MM.1S (cell line): ENCODE measurements at regions not wholly inside any gene's neighbourhood (a gene's known extent, or its start where the extent isn't known, plus 50 kb on each side); places are given as distances from the start of the nearest gene placed in this dataset.

Source experiments
- EZH2phosphoT487 ChIP-seq: fragments of 300-600 bp; sonication (generic); IDR thresholded peaks from 2 replicates; pipeline ENCODE4 v1.6.1; 2018; ENCODE audit warnings: antibody characterized with exemption, low read length
- TF ChIP-seq, protein P1 (sequence below): fragments of 300-600 bp; sonication (generic); IDR thresholded peaks from 2 replicates; pipeline ENCODE4 v1.5.1; 2016; ENCODE audit warnings: antibody characterized with exemption, low read length, mixed read lengths

DNA sequence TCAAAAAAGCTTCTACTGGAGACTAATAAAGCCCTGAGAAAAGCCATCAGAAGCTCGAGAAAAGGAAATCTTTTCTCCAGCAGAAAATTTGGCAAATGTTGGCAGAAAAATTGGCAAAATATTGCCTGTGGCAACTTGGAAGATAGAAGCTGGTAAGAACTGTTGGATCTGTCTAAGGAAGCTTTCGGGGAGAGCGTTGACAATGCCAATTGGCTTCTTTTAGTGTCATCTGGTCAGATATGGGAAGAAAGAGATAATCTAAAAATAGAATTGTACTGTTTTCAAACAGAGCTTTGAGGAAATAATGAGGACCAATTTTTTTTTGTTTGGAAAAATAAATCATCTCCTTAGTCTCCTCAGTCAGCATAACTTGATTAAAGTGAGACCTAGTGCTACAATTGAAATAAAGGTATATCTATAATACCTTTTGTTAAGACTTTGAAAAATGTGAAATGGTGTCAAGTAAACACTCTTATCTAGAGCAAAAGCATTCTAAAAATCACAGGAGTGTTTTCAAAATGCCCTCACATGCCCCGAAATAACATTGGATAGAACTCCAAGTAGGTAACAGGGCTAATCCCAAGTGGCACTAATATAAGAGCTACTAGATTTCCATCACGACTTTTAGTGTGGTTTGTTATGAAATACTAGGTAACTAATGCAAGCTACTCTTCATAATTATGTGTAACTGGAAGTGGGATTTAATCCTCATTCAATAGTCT is 882.2 kb upstream of the B3GALT2 start:
- TF ChIP-seq, protein P1, sequence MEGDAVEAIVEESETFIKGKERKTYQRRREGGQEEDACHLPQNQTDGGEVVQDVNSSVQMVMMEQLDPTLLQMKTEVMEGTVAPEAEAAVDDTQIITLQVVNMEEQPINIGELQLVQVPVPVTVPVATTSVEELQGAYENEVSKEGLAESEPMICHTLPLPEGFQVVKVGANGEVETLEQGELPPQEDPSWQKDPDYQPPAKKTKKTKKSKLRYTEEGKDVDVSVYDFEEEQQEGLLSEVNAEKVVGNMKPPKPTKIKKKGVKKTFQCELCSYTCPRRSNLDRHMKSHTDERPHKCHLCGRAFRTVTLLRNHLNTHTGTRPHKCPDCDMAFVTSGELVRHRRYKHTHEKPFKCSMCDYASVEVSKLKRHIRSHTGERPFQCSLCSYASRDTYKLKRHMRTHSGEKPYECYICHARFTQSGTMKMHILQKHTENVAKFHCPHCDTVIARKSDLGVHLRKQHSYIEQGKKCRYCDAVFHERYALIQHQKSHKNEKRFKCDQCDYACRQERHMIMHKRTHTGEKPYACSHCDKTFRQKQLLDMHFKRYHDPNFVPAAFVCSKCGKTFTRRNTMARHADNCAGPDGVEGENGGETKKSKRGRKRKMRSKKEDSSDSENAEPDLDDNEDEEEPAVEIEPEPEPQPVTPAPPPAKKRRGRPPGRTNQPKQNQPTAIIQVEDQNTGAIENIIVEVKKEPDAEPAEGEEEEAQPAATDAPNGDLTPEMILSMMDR, result no peak
- no peak for TF ChIP-seq EZH2phosphoT487
